ENCODE measurements at regions not wholly inside any gene's neighbourhood (a gene's known extent, or its start where the extent isn't known, plus 50 kb on each side); places are given as distances from the start of the nearest gene placed in this dataset.

DNA sequence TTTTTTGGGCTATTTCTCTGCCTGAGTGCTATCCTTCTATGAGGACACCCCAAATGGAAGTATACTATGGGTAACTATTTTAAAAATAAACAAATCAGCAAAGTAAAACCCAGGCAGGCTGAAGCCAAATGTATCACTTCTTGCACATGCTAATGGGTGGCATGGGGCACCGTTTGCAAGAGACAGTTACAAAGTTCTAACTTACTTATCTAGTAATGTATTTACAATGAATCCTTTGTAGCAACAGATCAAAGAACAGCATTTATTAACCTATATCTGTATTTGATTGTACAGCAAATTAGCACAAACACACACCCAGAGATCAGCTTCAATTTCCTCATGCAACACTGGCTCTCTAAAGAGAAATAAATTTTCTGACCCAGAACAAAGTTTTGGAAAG, 225.5 kb downstream of the ZNF674 start:
- Mint-ChIP-seq H3K4me1 (ENCODE audit: low read depth) (peaks cover 2% of the 10 kb centered on the region), H3K4me3 (no peak overlapping the region), H3K9me3 (no peaks in the 10 kb centered on the region), H3K27ac (no peak overlapping the region), H3K27me3 (ENCODE audit: insufficient read depth) (peaks cover 6% of the 10 kb centered on the region), H3K36me3 (ENCODE audit: low read depth) (no peaks in the 10 kb centered on the region)
- no peak for DNase-seq
- TF ChIP-seq CTCF (IDR thresholded peaks at IDR 0.05) = no peak

- H3K36me3 Mint-ChIP-seq (ENCODE audit: low read depth) = no peaks in the 10 kb centered on the region
- H3K4me1 Mint-ChIP-seq (ENCODE audit: low read depth) = no peaks in the 10 kb centered on the region
- no peak for DNase-seq
- no peak overlapping the region for H3K27ac Mint-ChIP-seq
- no peak for TF ChIP-seq CTCF (IDR thresholded peaks at IDR 0.05)
- no peaks in the 10 kb centered on the region for H3K9me3 Mint-ChIP-seq
- H3K27me3 Mint-ChIP-seq (ENCODE audit: insufficient read depth) = peaks cover 9% of the 10 kb centered on the region
- no peak overlapping the region for H3K4me3 Mint-ChIP-seq
These were observed 226.7 kb downstream of the ZNF674 start for GRCh38 chrX:46318551-46318950.

DNA sequence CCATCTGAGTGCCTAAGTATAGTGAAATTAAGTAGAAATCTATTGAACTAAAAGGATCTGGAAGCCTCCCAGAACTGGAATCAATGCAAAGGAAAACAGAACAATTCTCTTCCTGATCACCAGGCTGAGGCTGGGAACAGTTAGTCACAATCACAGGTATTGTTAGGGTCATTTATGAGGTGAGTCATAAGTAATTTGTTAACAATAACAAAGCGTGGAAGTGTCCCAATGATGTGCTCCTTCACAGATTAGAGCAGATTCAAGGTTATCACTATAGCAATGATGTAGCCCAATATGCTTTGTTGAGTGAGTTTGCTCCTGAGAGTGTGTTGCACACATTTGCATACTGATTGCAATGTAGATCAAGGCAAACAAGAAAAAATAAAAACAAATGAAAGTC, 228.1 kb downstream of the ZNF674 start:
- no peak for DNase-seq
- Mint-ChIP-seq H3K4me3 (no peak overlapping the region), H3K27me3 (ENCODE audit: insufficient read depth) (peaks cover 9% of the 10 kb centered on the region), H3K27ac (no peak overlapping the region), H3K4me1 (ENCODE audit: low read depth) (no peaks in the 10 kb centered on the region), H3K36me3 (ENCODE audit: low read depth) (no peaks in the 10 kb centered on the region), H3K9me3 (no peaks in the 10 kb centered on the region)
- no peak for TF ChIP-seq CTCF (IDR thresholded peaks at IDR 0.05)

DNA sequence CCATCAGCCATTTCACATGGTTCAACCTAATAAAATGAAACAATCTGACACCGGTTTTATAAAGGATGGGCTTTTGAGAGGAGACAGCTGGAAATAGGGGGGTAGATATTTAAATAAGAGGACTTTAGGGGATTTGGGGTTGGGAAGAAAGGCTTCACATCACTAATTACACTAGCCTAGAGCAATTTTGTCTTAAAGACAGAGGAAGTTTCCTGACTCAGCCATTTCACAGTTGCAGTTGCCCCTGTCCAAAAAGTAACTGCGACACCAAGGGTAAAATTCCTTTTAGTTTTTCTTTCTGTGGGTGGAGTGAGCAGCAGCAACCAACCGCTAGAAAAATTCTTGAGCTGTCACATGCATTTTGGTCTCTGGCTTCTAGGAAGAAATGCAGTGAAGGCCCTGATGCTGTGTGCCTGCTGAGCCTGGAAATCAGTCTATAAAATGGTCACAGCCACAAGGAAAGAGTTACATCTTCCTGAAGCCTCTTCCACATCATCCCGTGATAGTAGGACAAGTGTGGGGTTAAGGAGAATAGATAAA, 233.6 kb downstream of the ZNF674 start:
- no peak for TF ChIP-seq CTCF (IDR thresholded peaks at IDR 0.05)
- H3K27ac Mint-ChIP-seq = no peak overlapping the region
- H3K27me3 Mint-ChIP-seq (ENCODE audit: insufficient read depth) = peaks cover 18% of the 10 kb centered on the region
- no peaks in the 10 kb centered on the region for H3K4me1 Mint-ChIP-seq (ENCODE audit: low read depth)
- no peak for DNase-seq
- H3K4me3 Mint-ChIP-seq = no peak overlapping the region
- peaks cover under 1% of the 10 kb centered on the region; the same call in 1 of the 2 replicates for H3K9me3 Mint-ChIP-seq
- H3K36me3 Mint-ChIP-seq (ENCODE audit: low read depth) = no peaks in the 10 kb centered on the region

DNA sequence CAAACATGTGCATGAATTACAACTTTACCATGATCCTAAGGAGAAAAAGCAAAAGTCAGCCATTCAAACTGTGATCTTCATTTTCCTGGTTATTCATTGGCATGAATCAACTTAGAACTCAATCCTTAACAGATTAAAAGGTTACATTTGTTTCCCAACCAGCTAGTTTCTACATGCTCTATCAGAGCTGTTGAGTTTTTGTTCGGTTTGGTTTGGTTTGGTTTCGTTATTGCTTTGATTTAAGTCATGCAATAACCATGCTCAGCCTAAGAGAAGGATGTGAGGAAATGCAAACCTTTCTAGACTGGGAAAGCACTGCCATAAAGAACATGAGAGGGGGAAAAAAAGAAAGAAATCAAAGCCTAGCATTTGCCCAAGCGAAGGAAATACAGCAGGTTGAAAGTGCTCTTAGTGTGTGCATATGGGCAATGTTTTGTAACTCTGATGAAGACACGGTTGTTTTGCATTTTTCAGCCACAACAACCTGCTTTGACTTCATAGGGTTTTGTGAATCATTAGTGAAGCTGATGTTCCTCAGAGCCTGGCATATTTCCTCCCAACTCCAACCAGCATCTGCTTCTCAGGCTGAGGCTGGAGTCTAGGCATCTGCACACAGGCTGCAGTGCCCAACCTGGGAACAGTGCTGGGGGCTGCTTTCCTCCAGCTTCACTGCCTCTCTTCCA, 234.3 kb downstream of the ZNF674 start:
- Mint-ChIP-seq H3K27me3 (ENCODE audit: insufficient read depth) (peaks cover 20% of the 10 kb centered on the region), H3K4me3 (no peak overlapping the region), H3K9me3 (peaks cover 7% of the 10 kb centered on the region), H3K27ac (no peak overlapping the region), H3K4me1 (ENCODE audit: low read depth) (no peaks in the 10 kb centered on the region), H3K36me3 (ENCODE audit: low read depth) (peaks cover 4% of the 10 kb centered on the region; the same call in 1 of the 2 replicates)
- no peak for DNase-seq
- TF ChIP-seq CTCF (IDR thresholded peaks at IDR 0.05) = no peak

Measured in HFFc6 (cell line).